ENCODE measurements at regions not wholly inside any gene's neighbourhood (a gene's known extent, or its start where the extent isn't known, plus 50 kb on each side); places are given as distances from the start of the nearest gene placed in this dataset.
"Not testable (repeated sequence)": the region's sequence is repeated elsewhere in the genome, so short reads cannot be mapped to it uniquely, and the experiment has no call there.

DNA sequence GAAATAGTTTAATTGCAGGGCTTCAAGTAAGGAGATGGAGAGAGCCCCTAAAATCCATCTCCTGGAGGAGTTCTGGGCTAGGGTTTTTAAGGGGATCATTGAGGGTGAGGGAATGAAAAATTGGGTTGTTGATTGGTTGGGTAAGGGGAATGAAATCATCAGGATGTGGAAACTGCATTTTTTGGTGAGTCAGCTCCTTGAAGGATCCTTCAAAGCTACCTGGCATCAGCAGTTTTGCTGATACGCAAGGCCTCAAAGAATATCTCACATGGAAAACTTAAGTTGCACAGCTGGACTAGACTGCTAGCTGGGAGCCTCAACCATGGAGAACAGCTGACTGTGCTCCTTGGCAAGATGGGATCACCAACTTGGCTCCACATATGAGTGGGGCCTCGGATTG is 136.7 kb downstream of the FGF10 start:
- DNase-seq (ENCODE audit: low spot score), result no peak

DNA sequence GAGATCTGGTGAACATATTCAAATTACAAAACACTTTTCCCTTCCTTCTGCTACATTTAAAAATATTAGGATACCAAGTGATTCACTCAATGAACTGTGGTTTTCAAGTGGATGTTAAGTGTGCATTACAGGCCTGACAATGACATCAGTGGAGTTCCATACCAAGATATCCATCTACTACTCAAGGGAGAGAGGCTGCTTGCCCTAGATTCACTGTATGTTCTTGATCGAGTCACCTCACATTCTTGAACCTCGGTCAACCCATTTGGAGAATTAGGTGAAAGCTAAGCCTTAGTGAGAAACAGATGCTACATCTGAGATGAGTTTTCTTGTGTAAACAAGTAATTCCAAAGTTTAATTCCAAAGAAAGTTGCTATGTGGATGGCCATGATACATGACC is 142.2 kb downstream of the FGF10 start:
- no peak for DNase-seq (ENCODE audit: low spot score)

DNA sequence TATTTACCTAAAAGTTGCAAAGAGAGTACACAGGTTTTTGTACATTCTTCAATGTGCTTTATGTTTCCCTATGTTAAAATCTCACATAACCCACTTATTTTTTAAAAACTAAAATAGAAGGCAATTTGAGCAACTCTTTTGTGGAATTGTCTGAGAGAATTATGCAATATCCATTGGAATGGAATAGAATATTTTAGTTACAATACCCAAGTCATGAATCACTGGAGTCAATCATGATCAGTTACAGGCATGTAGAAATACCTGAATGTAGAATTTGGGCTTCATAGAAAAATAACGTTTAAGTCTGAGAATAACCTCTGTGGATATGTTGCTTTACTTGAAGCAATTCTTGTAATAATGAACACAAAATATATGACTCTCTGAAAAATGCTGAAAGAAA is 143.3 kb downstream of the FGF10 start:
- no peak for DNase-seq (ENCODE audit: low spot score)

DNA sequence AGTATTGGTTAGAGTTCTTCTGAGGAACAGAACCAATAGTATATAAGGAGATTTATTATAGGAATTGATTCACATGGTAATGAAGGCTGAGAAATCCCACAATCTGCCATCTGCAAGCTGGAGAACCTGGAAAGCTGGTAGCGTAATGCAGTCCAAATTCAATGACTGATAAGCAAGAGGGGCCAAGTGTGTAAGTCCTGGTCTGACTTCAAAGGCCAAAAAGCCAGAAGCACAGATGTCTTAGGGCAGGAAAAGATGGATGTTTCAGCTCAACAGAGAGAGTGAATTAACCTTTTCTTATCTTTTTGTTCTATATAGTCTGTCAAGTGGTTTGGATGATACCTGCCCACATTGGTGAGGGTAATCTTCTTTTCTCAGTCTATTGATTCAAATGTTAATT is 146.4 kb downstream of the FGF10 start:
- DNase-seq (ENCODE audit: low spot score), result no peak

DNA sequence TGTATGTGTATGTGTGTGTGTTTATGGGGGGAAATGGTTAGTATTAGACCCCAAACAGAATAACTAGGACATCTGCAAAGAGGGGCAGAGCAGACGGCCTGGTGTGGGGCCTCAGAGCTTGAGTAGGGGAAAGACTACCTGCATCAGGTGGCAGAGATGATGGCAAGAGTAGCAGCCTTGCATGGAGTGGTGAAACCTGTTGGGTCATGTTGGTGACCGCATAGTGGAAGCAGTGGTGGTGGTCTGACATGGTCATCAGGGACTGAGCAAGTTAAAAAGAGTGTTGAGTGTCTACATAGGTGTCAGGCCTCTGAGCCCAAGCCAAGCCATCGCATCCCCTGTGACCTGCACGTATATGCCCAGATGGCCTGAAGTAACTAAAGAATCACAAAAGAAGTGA is 153.2 kb downstream of the FGF10 start:
- DNase-seq (ENCODE audit: low spot score), result no peak

DNA sequence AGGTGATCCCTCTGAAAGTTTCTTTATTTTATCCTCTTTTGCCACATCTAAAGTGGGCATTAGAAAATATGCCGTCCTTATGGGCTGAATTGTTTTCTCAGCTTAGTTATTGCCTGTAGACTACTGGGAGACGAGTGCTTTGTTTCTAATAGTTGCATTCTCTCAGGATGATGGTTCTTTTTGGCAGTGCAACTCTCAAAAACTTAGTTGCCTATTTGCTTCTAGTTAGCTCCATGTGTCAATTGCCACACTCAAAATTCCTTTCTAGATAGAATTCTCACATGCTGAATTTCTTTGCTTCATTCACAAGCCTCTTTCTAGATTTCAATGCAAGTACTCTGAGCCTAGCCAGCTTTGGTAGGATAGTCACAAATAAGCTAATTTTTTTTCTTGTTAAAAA is 155.5 kb downstream of the FGF10 start:
- no peak for DNase-seq (ENCODE audit: low spot score)

DNA sequence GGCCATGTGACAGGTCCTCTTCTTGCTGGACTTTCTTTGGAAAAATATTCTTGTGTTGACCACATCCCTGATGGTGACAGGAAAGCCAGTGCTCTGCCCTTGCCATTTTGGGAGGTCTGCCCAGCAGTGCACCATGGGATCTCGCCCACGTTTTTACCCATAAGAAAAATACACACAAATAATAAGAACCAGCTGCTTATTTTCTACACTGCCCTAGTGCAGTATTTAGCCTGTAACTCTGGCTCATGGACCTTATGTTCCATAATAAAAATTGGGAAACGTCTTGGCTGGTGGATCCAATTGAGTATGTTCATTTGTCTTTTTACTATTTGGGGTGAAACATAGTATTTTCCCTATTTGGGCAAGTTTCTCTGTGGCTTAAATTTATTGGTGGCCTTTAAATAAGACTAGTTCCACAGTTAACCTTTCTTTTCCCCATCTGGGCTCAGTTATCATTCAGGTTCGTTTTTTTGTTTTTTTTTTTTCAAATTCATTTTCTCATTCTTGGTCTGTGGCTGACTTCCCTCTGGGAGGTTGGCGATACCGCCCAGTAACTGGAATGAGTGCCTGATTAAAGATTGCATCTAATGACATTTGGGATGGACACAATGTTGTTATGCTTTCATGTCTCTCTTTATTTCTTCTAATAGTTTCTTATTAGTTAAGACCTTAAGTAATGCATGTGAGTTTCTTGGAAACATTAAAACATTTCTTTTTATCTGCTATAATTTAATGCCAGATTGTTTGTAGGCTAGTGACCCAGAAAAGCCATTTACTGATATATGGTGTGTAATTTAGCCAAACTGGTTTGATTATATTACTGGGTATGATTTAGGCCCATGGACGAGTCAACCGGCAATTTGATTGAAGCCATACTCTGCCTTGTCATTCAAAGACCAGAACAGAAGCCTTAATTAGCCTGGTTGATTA is 163.7 kb downstream of the FGF10 start:
- no peak for DNase-seq (ENCODE audit: low spot score)

DNA sequence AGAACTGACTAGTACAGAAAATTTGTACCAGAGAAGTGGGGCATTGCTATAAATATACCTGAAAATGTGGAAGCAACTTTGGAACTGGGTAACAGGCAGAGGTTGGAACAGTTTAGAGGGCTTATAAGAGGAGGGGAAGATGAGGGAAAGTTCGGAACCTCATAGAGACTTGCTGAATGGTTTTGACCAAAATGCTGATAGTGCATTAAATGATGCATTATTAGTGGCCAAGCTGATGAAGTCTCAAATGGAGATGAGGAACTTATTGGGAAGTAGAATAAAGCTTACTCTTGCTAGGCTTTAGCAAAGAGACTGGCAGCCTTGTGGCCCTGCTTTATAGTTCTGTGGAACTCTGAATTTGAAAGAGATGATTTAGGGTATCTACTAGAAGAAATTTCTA is 189.8 kb downstream of the FGF10 start:
- DNase-seq (ENCODE audit: low spot score), result no peak

DNA sequence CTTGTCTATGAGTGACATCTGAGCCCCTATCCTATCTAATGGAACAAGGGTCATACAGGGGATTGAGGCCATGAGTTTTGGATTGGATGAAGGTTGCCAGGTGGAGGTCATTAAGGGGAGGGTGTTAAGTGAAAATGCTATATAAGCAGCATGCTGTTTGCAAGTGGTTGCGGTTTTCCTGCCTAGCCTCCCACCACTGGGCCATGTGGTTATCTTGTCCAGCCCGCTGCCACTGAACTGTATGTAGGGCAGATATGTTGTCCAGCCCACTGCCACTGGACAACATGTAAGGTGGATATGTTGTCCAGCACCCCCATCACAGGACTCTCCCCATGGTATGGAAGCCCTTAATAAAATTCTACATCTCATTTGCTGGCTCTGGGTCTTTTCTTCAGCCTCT is 200.0 kb downstream of the FGF10 start:
- DNase-seq (ENCODE audit: low spot score), result no peak

DNA sequence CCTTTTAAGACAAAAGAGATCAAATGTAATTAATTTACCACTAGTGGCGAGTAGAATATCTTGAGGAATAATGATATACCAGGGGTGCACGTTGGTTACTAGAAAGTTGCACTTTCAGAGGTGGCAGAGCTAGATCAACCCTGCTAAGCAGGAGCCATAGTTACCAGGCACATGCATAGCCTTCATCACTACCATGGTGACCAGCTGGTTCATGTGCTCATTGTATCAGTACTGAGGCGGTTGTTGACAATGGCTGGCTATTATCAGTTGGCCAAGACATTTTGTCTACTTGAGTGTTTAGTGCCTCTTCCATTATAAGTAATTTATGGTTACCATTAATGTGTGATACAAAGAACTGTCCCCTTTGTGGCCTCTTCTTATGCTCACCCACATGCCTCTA is 201.2 kb downstream of the FGF10 start:
- DNase-seq (ENCODE audit: low spot score), result no peak

DNA sequence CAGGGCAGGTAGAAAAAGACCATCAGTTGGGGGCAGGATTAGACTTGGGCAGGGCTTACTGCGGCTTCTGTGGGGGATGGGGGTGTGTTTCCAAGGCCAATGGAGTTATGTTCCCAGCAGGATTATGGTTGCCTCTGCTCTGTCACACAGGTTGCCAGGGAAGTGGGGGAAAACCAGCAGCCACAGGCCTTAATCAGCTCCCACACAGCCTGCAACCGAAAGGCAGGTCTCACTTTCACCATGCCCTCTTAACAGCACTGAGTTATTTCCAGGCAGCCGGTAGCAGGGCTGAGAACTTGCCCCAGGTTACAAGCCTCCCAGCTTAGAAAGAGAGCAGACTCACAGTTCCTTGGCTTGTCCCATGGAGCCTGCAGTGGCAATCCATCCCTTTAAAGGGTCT is 205.5 kb downstream of the FGF10 start:
- no peak for DNase-seq (ENCODE audit: low spot score)

DNA sequence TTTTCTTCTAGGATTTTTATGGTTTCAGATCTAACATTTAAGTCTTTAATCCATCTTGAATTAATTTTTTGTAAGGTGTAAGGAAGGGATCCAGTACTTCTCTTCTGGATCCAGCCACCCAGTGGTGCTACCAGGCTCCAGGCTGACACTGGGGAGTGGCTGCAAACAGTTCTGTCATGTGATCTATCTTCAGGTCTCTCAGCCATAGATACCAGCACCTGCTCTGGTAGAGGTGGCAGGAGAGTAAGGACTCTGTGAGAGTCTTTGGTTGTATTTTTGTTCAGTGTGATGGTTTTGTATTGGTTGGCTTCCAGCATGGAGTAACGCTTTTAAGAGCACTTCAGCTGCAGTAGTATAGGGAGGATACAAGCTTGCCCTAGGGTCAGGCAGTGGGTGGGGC is 205.9 kb downstream of the FGF10 start:
- DNase-seq (ENCODE audit: low spot score), result no peak

DNA sequence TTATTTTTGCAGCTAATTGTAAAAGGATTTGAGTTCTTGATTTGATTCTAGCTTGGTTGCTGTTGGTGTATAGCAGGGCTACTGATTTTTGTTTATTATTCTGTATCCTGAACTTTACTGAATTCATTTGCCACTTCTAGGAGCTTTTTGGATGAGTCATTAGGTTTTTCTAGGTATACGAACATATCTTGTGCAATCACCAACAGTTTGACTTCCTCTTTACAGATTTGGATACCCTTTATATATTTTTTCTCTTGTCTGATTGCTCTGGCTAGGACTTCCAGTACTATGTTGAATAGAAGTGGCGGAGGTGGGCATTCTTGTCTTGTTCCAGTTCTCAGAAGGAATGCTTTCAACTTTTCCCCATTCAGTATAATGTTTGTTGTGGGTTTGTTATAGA is 210.8 kb downstream of the FGF10 start:
- DNase-seq (ENCODE audit: low spot score), result no peak

DNA sequence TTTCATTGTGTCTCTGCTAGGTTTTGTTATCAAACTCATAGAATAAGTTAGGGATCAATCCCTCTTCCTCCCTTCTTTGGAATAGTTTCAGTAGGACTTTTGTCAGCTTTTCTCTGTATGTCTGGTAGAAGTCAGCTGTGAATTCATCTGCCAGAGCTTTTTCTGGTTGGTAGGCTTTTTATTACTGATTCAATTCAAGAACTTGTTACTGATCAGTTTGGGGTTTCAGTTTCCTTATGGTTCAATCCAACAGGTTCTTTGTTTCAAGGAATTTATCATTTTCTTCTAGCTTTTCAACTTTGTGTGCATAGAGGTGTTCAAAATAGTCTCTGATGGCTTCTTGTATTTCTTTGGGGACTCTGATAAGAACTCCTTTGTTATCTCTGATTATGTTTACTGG is 221.7 kb downstream of the FGF10 start:
- DNase-seq (ENCODE audit: low spot score), result no peak

DNA sequence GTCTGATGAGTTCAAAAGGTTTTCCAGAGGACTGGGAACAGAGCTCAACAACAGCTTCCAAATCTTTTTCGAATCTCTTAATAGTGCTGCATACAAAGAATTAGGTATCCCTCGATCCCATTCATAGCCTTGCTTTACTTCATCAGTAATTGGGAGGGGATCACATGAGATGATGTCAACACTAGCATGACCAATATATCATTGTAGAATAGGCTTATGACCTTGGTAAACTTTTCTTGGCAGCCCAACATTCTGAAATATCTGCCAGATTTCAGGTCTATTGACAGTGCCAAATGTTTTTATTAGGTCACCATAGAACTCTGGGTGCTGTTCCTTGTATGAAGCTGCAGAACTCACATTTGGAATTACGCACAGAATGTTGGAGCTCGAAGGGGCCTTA is 228.9 kb downstream of the FGF10 start:
- no peak for DNase-seq (ENCODE audit: low spot score)

DNA sequence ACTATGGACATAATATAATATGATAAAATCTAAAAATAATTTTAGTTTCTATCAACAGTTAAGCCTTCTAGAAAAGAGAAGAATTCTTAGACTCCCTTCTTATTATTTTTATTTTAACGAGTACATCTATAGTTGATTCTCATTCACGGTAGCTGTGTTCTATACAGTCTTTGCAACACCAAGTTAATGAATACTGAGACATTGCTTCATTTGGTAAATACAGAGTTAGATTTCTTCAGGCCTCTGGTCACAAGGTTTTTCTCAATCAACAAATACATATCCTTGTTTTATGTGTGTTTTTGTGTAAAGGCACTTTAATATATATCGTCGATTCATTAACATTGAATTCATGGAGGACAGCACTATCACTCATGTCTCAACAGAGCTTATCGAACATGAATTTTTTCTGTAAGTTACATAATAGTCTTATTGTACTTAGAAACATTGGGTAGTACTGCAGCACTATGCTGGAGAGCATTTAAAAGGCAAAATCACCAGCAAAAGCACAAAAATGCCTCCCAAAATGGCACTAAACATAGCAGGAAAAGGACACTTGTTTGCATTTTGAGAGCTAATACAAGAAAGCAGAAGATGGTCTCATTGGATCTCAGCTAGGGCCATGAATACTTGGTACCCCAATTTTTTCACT is 239.0 kb downstream of the FGF10 start:
- DNase-seq (ENCODE audit: low spot score), result no peak

DNA sequence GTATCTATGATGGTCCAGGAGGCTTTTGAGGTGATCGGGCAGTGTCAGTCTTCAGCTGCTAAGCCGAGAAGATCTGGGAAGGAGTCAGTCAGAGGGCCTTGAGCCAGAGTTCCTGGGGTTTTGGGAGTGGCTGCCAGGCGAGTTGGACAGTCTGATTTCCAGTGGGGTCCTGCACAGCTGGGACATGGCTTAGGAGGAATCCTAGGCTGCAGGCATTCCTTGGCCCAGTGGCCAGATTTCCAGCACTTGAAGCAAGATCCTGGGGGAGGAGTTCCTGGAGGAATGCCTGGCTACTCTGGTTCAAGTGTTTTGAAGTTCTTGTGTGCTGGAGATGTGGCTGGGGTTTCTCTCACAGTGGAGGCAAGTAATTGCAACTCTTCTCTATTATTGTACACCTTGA is 271.3 kb downstream of the FGF10 start:
- DNase-seq (ENCODE audit: low spot score), result not testable (repeated sequence)

DNA sequence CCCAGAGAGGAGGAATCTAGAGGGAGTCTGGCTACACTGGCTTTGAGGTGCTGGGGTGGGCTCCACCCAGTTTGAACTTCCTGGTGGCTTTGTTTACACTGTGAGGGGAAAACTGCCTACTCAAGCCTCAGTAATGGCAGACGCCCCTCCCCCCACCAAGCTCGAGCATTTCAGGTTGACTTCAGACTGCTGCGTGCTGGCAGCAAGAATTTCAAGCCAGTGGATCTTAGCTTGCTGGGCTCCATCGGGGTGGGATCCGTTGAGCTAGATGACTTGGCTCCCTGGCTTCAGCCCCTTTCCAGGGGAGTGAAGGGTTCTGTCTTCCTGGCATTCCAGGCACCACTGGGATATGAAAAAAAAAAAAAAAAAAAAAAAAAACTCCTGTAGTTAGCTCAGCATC is 281.0 kb downstream of the FGF10 start:
- not testable (repeated sequence) for DNase-seq (ENCODE audit: low spot score)

DNA sequence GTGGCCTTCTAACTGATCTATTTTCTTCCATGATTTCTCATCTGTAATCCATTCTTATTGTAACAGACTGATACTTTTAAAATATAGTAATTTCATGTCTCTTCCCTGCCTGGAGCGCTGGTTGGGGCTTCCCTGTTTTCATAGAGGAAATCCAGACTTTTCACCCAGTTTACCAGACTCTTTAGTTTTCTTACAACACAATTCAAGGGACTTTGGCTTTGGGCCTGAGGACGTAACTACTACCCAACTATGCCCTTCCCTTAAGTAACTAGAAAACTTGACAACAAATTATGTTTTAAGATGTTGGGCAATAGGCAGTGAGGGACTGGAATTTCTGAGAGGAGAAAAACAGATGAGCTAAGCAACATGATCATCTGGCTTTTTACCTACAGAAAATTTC is 289.6 kb downstream of the FGF10 start:
- peak; percentile 23 for DNase-seq (ENCODE audit: low spot score)

DNA sequence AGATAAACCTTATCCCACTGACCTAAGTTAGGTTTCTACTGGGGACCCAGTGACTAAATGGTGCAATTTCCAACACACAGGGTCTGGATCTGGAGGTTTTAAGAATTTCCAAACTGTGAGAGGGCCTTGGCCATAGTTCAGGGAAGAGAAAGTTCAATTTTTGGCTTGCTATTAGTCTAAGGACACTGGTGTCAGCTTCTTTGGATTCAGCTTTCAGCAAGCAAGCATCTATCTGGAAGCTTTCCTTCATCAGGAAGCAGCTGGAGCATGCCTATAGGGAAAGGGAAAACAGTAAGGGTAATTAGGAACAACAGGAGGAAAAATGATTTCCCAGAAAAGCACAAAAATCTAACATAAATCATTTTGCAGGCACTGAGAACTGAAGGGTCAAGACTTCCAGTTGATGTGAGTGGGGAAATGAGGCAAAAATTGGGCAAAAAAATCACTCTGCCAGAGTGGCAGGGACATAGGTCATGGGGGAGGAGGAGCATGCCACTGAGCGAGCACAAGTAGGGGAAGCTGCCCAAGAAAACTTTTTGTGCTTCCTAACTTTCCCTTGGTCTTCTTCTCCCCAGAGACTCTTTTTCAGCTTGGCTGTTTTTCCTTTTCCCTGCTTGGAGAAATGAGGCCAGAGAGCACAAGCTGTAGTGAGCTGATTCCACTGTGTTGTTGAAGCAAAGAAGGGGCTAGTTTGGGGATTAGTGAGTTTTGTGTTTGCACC is 299.6 kb downstream of the FGF10 start:
- peak; percentile 0 for DNase-seq (ENCODE audit: low spot score)

DNA sequence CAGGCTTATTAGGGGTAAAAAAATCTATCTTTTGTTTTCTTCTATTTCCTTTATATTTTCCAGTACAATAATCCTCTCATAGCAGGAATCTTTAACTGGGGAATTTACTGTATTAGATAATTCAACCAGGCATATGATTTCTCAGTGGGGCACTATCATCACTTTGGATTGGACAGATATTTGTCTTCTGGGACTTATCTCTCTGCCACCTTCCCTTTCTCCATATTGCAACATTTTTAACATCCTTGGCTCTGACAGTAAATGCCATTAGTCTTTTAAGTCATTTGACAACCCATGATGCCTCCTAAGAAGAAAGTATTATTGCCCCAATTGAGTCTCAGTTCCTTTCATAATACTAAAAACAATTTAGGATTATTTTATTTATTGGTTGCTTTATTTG is 304.1 kb downstream of the FGF10 start:
- DNase-seq (ENCODE audit: low spot score), result no peak

DNA sequence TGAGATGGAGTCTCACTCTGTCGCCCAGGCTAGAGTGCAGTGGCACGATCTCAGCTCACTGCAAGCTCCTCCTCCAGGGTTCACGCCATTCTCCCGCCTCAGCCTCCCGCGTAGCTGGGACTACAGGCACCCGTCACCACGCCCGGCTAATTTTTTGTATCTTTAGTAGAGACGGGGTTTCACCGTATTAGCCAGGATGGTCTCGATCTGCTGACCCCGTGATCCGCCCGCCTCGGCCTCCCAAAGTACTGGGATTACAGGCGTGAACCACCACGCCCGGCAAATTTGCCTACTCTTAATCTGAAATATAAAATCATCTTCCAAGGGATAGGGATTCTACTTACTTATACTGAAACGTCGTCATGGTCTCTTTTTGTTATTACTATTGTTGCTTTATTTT is 314.7 kb downstream of the FGF10 start:
- not testable (repeated sequence) for DNase-seq (ENCODE audit: low spot score)

DNA sequence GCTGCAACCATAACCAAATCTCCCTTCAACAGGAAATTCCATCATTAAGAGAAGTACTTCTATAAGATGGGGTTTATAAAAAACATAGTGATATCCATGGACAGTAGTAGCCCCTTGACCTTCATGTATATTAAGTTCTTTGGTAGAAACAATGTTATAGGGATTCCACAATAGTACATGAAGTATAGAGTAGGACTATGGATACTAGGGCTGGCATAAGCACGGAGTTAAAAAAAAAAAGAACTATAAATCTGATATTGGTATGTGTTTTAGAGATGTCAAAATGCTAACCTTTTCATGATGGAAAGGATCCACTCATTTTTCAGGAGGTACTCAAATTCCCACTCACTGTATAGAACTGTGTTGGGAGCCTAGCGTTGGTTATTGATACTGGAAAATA is 337.6 kb downstream of the FGF10 start:
- DNase-seq (ENCODE audit: low spot score), result no peak

All from umbilical cord (tissue), 1 donor.